ENCODE measurements at regions not wholly inside any gene's neighbourhood (a gene's known extent, or its start where the extent isn't known, plus 50 kb on each side); places are given as distances from the start of the nearest gene placed in this dataset.

GRCh38 chr5:66511491-66511890 is 84.7 kb upstream of the MAST4 start:
- TF ChIP-seq, protein P1, sequence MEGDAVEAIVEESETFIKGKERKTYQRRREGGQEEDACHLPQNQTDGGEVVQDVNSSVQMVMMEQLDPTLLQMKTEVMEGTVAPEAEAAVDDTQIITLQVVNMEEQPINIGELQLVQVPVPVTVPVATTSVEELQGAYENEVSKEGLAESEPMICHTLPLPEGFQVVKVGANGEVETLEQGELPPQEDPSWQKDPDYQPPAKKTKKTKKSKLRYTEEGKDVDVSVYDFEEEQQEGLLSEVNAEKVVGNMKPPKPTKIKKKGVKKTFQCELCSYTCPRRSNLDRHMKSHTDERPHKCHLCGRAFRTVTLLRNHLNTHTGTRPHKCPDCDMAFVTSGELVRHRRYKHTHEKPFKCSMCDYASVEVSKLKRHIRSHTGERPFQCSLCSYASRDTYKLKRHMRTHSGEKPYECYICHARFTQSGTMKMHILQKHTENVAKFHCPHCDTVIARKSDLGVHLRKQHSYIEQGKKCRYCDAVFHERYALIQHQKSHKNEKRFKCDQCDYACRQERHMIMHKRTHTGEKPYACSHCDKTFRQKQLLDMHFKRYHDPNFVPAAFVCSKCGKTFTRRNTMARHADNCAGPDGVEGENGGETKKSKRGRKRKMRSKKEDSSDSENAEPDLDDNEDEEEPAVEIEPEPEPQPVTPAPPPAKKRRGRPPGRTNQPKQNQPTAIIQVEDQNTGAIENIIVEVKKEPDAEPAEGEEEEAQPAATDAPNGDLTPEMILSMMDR (IDR thresholded peaks at IDR 0.05; ENCODE audit: low read depth, low read length) = no peak
- TF ChIP-seq, protein P2, sequence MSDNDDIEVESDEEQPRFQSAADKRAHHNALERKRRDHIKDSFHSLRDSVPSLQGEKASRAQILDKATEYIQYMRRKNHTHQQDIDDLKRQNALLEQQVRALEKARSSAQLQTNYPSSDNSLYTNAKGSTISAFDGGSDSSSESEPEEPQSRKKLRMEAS (IDR thresholded peaks at IDR 0.05; ENCODE audit: low read depth, low read length) = no peak
- TF ChIP-seq POLR2A (IDR thresholded peaks at IDR 0.05; ENCODE audit: extremely low read depth, insufficient read length) = no peak
- TF ChIP-seq MYC (IDR thresholded peaks at IDR 0.05; ENCODE audit: low read depth, low read length) = no peak

All from NB4 (cell line).